Ascending aorta (tissue), 2 donors: ENCODE measurements at regions not wholly inside any gene's neighbourhood (a gene's known extent, or its start where the extent isn't known, plus 50 kb on each side); places are given as distances from the start of the nearest gene placed in this dataset.

Source experiments
- DNase-seq, 2 donors: peaks; one replicate each; pipeline ENCODE4 v3.0.0-alpha.2; 2019; ENCODE audit warnings: low spot score in 2 of 2
- H3K27ac ChIP-seq, 2 donors: fragments of 200-600 bp; sonication (generic); one replicate each; pipeline ENCODE4 v1.5.1; 2016 to 2017; ENCODE audit warnings: mild to moderate bottlenecking in 1 of 2
- H3K27me3 ChIP-seq: fragments of 200-600 bp; sonication (generic); one replicate; pipeline ENCODE4 v1.5.1; 2017
- H3K36me3 ChIP-seq, 2 donors: fragments of 200-600 bp; sonication (generic); one replicate each; pipeline ENCODE4 v1.5.1; 2016
- H3K4me1 ChIP-seq, 2 donors: fragments of 200-600 bp; sonication (generic); one replicate each; pipeline ENCODE4 v1.5.1; 2016 to 2017; ENCODE audit warnings: mild to moderate bottlenecking in 1 of 2
- H3K4me3 ChIP-seq, 2 donors: fragments of 200-600 bp; sonication (generic); one replicate each; pipeline ENCODE4 v1.5.1; 2016 to 2017; ENCODE audit warnings: mild to moderate bottlenecking in 1 of 2
- H3K9me3 ChIP-seq, 2 donors: fragments of 200-600 bp; sonication (generic); one replicate each; pipeline ENCODE4 v1.5.1; 2016
- CTCF ChIP-seq, 3 experiments: fragments of 200-600 bp in 2 of 3; fragments of 450-650 bp in 1 of 3; sonication (generic) in 2 of 3; IDR thresholded peaks; one replicate each; pipeline ENCODE4 v1.5.1; 2016 to 2019; ENCODE audit warnings: antibody characterized with exemption in 3 of 3, mild to moderate bottlenecking in 1 of 3, moderate library complexity in 1 of 3
- intact Hi-C: fragments of 100-400 bp; cut with DNase I; formaldehyde crosslinking; loops from one replicate; pipeline ENCODE4 v1.15.1; 2023

DNA sequence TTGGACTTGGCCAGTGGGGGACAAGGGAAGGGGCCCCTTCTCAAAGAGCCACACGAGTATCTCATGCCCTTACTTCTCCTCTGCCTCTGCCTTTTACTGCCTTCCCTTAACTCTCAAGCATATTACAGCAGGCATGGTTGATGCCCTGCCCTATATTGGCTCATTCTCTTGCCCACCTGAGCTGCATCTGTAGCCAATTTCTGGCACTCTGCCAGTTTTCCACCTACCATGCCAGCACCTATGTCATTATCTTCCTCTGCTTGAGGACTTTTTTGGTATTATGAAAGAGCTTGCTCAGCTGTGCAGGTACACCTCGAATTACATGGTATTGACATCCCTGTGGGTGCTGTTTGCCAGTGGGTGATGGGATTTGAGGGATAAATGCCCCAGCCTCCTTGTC, 181.8 kb downstream of the OXSM start:
- Histone ChIP-seq H3K27me3 (no peaks in the 10 kb centered on the region), H3K36me3 (no peaks in the 10 kb centered on the region), H3K4me3 (no peak overlapping the region), H3K9me3 (no peaks in the 10 kb centered on the region), H3K4me1 (no peaks in the 10 kb centered on the region), H3K27ac (no peak overlapping the region)
- DNase-seq, result no peak
- intact Hi-C loops, result no loop called here
- no peak for TF ChIP-seq CTCF (IDR thresholded peaks at IDR 0.05)

- Histone ChIP-seq H3K9me3 (no peaks in the 10 kb centered on the region), H3K36me3 (no peaks in the 10 kb centered on the region), H3K4me1 (no peaks in the 10 kb centered on the region), H3K27me3 (no peaks in the 10 kb centered on the region), H3K27ac (no peak overlapping the region), H3K4me3 (no peak overlapping the region)
- no peak for DNase-seq
- TF ChIP-seq CTCF (IDR thresholded peaks at IDR 0.05), result no peak
- intact Hi-C loops, result no loop called here
Observed at GRCh38 chr3:25973122-25973521, 183.2 kb downstream of the OXSM start.

DNA sequence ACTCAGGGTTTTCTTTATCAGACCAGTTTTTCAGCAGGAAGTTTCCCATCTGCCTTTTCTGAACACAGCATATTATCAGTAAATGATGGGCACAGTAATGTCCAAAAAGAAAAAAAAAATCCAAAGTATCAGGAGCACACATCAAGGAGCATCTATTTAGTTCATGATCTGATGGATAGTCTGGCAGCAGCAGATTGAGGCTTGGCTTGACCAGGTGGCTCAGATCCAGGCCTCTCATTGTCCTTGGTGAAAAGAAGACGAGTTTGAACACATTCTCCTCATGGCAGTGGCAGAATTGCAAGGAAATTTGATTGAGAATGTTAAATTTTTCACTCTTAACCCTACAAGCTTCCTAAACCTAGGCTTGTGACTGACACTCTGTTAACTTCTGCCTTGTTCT, 192.9 kb downstream of the OXSM start:
- Histone ChIP-seq H3K4me1 (no peaks in the 10 kb centered on the region), H3K9me3 (no peaks in the 10 kb centered on the region), H3K27ac (no peak overlapping the region), H3K27me3 (no peaks in the 10 kb centered on the region), H3K4me3 (no peak overlapping the region), H3K36me3 (no peaks in the 10 kb centered on the region)
- no peak for DNase-seq
- no peak for TF ChIP-seq CTCF (IDR thresholded peaks at IDR 0.05)
- intact Hi-C loops, result no loop called here

- intact Hi-C loops, result no loop called here
- Histone ChIP-seq H3K27ac (no peak overlapping the region), H3K4me1 (no peaks in the 10 kb centered on the region), H3K9me3 (no peaks in the 10 kb centered on the region), H3K27me3 (no peaks in the 10 kb centered on the region), H3K4me3 (no peak overlapping the region), H3K36me3 (no peaks in the 10 kb centered on the region)
- DNase-seq, result no peak
- no peak for TF ChIP-seq CTCF (IDR thresholded peaks at IDR 0.05)
Observed at GRCh38 chr3:25985621-25986020, 195.7 kb downstream of the OXSM start.

DNA sequence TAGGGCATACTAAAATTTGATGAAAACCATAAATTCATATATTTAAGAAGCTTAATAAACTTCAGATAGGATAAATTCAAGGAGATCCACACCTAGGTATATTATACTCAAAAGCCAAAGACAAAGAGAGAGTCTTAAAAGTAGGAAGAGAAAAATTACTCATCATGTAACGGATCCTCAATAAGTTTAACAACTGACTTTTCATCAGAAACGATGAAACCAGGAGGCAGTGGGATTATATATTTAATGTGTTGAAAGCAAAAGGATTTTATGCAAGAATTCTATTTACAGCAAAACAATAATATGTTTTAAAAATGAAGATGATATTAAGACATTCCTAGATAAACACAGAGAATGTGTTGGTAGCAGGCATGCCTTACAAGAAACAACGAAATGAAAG, 202.7 kb downstream of the OXSM start:
- Histone ChIP-seq H3K4me1 (no peaks in the 10 kb centered on the region), H3K27ac (no peak overlapping the region), H3K36me3 (no peaks in the 10 kb centered on the region), H3K9me3 (peaks cover 0 to 22% of the 10 kb centered on the region in 2 donors), H3K27me3 (no peaks in the 10 kb centered on the region), H3K4me3 (no peak overlapping the region)
- no peak for TF ChIP-seq CTCF (IDR thresholded peaks at IDR 0.05)
- intact Hi-C loops, result no loop called here
- no peak for DNase-seq

DNA sequence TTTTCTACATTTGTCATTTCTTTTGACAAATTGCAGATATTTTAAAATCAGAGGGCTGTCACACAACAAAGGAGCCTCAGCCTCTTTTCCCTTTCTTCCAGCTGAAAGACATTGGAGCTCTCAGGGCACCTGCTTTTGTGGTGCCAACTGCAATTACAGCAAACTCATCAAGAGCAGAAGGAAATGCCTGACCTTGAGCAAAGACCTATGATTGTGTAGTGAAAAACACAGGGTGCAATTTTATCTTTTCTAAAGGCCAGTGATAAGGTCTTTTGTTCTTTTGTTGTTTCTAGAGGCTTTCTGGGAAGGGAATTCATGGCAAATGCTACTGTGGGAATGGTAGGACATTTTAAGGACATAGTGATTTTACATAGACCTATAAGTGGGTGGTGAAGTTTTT, 214.3 kb downstream of the OXSM start:
- Histone ChIP-seq H3K27ac (no peak overlapping the region), H3K4me3 (no peak overlapping the region), H3K4me1 (no peaks in the 10 kb centered on the region), H3K9me3 (peaks cover 0 to 7% of the 10 kb centered on the region in 2 donors), H3K27me3 (no peaks in the 10 kb centered on the region), H3K36me3 (no peaks in the 10 kb centered on the region)
- no peak for DNase-seq
- no peak for TF ChIP-seq CTCF (IDR thresholded peaks at IDR 0.05)
- intact Hi-C loops, result no loop called here
